Dermis blood vessel endothelial cell (primary cell): ENCODE measurements at regions not wholly inside any gene's neighbourhood (a gene's known extent, or its start where the extent isn't known, plus 50 kb on each side); places are given as distances from the start of the nearest gene placed in this dataset.
A peak's percentile ranks its signal among the peaks of the same experiment; 100 is the strongest.

Experiments used
- DNase-seq: peaks from one replicate; pipeline ENCODE4 v3.0.0; 2010

DNA sequence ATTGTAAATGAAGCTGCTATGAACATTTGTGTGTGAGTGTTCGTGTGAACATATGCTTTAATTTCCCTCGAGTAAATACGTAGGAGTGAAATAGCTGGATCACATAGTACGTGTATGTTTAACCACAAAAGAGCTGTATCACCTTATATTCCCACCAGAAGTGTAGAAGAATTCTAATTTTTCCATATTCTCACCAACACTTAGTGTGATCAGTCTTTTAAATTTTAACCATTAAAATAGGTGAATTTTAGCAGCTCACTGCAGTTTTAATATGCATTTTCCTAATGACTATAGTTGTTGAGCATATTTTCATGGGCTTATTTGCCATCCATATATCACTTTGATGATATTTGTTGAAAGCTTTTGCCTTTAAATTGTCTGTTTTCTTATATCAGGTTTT lies 741.2 kb downstream of the PTPRU start:
- DNase-seq = no peak

DNA sequence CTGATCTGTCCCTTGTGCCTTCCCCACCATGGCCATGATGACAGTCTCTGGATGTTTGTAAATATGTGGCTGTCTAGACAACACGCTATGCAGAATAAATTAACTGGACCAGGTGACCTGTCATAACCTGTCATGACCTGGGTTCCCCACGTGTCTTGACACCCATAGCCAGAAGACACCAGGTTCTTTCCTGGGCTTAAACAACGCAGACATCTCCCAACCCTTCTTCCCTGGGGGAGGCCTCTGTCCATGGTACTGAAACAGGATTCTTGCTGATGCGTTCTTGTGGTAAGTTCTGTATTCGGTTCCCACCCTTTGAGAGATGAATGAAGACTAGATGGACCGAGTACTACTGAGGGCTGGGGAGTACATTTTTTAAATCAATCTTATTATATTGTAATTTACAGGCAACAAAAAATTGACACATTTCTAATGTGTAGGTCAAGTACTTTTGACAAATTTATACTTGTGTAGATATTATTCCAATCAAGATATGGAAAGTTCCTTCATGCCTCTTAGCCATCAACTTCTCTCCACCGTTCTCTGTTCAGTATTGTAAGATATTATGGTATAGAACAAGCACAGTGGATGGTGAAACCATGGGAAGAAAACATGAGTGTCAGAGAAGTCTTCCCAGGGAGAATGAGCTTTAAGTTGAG lies 738.8 kb downstream of the PTPRU start:
- peak; percentile 73 for DNase-seq

DNA sequence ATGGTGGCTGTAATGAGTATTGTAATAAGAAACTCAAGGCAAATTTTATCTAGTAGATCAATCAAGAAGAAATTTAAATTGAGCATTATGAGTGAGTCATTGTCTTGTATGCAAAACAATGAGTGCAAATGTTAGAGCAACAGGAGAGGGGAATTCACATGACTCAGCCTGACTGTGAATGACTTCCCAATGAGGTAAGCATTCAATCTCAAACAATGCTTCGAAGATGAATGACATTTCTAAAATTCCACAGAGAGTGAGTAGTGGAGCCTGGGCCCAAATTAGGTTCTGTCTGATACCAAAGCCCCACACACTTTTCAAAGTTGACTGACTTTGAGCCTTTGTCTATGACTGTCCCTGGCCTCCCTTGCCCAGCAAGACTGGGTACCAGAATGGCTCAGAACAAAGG lies 738.0 kb downstream of the PTPRU start:
- peak; percentile 92 for DNase-seq

DNA sequence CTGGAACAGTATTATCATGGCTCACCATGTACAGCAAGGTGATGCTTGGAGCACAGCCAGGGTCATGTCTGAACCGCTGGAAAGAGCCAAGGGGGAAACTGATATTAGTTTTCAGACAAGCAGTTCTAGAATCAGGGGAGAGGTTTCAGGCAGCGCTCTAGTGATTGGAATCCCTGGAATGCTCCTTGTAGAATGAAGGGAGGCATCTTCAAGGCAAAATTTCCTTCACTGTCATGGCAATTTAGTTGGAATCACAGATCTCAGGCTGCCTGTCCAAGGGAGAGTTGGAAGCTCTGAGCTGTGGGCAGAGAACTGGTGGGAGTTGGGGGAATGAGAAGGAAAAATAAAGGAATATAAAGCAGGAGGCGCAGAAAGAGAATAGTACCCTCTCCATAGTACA lies 737.1 kb downstream of the PTPRU start:
- DNase-seq = no peak

GRCh38 chr1:29972421-29973053 lies 736.2 kb downstream of the PTPRU start:
- no peak for DNase-seq

GRCh38 chr1:29971703-29972102 lies 735.4 kb downstream of the PTPRU start:
- DNase-seq = no peak

GRCh38 chr1:29970747-29971325 lies 734.5 kb downstream of the PTPRU start:
- no peak for DNase-seq

DNA sequence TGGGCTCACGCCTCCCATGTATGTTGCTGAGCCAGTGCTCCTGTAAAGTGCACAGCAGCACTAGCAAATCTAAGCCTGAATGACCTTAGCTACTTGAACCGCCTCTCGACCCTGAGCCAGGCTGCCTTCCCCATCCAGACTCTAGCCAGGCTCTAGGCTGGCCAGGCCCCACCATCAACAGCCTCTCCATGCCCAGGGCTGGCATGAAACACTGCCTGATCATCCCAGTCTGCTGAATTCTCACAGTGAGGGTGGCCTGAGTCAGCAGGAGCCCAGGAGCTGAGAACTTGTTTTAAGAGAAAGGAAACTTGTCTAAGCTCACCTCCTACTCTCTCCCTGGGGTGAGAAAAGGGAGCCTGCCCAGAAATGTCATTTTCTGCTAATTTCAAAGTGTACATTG lies 733.3 kb downstream of the PTPRU start:
- DNase-seq = no peak

- no peak for DNase-seq
Measured at GRCh38 chr1:29967261-29967660, 730.9 kb downstream of the PTPRU start.

GRCh38 chr1:29966526-29967045 lies 730.3 kb downstream of the PTPRU start:
- DNase-seq = no peak

DNA sequence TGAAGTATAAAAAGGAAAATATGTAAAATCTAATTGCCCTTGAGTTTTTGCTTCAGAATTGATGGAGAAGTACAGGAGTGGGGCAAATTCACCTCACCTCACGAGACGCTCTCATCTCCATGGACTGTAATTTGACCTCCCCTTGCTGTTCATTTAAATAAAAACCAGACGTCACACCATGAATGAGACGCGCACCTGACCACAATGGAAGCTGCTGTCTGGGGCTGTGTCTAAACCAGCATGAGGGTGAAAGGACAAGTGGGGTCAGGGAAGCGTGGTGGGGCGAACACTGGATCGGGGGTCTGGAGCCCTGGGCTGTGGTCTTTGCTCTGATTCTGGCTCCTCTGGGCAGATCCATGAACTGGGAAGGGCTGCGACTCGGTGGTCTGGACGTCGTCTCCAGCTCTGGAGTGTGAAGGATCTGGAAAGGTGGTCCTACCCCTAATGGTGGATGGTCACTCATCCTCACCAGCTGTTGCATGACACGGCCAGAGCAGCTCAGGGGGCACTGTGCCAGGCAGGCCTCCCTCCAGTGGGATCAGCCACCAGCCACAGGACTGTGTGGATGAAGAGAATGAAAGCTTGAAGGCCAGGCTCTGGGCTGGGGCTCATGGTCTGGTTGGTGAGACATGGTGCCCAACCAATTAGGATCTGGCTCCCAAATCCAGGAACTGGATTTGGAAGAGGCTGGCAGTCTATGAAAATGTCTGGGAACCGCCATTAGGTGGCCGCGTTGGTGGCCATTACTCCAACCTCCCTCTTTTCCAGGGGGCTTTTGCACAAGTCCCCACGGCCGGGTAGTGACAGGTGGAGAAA lies 728.6 kb downstream of the PTPRU start:
- DNase-seq = no peak

- no peak for DNase-seq
Measured at GRCh38 chr1:29963946-29964345, 727.6 kb downstream of the PTPRU start.

GRCh38 chr1:29962831-29963247 lies 726.5 kb downstream of the PTPRU start:
- no peak for DNase-seq

- no peak for DNase-seq
Measured at GRCh38 chr1:29962336-29962735, 726.0 kb downstream of the PTPRU start.

DNA sequence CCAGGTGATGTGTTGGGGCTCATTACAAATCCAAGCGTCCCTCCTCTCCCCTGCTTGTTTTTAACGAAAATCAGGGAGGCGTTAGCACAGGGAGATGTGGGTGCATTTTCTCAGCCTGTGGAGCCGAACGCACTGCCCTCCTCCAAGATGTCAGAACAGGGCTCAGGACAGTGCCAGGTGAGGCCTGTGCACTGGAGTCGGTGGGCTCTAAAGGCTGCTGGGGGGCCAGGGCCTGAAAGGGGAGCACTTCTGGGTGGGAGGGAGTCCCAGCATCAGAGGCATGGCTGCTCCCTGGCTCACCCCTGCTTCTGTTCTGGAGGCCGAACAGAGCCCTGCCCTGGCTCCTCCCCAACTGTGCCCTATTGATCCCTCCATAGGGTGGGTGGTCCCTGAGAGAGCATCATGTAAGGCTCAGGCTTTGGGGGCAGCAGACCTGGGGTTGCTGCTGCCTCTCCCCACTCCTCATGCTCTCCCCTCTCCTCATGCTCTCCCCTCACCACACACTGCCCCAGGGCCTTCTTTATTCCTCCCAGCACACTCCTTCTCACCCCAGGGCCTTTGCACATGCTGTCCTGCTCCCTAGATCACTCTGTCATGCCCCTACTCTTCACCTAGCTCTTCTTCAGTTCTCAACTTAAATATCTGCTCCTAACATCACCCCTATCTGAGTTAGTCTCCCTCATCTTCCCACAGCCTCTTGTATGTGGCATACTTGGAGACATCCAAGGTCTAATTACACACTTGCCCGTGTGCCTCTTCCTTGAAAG lies 725.2 kb downstream of the PTPRU start:
- no peak for DNase-seq

DNA sequence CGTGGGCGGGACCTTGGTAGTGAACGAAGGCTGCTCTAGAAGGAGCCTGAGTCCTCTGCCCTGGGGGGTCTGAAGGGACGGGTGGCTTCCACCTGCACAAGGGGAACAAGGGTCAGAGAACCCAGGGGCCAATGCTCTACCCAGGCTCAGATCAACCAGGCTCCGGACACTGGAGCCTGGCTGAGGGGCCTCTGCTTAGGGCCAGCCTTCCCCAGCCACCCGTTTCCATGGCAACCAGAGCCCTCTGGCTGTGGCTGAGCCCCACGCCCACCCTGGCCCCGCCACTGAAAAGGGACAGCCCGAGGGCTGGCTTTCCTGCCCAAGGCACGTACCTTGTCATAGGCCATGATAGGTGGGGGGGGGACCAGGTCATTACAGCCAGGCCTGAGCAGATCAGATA lies 724.6 kb downstream of the PTPRU start:
- no peak for DNase-seq

GRCh38 chr1:29960156-29960755 lies 723.9 kb downstream of the PTPRU start:
- DNase-seq = no peak

DNA sequence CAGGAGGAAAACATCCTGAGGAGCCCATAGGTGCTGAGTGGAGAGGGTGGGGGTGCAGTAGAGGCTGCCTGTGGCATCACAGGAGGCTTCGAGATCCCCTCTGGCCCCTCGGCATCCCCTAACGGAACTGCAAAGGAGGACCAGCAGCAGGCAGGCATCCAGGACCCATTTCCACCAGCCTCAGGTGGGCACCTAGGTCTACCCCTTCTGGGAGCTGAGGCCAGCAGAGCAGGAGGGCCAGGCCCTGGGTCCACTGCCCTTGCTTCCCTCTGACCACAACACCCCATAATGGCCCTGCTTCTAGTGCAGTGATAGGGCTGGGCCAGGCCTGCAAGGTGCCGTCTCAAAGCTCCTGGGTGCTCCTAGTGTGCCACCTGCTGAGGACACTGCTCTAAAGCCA lies 723.0 kb downstream of the PTPRU start:
- no peak for DNase-seq

DNA sequence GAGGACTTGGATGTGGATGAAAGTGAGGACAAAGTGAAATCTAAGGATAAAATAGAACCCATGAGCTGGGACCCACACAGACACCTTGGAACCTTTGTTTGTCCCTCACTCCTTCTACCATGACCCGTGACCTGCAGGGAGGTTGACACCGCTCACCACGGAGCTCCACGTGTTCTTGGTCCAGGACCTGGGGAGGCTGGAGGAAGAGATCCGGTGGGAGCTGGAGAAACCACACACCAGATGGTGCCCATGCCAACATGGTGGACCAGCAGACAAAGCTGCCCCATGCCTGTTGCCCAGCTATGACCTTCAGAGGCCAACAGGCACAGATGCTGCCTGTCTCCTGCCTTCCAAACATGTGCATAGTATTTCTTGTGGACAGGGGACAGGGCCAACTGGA lies 721.9 kb downstream of the PTPRU start:
- no peak for DNase-seq

- no peak for DNase-seq
Measured at GRCh38 chr1:29956349-29957030, 720.2 kb downstream of the PTPRU start.

DNA sequence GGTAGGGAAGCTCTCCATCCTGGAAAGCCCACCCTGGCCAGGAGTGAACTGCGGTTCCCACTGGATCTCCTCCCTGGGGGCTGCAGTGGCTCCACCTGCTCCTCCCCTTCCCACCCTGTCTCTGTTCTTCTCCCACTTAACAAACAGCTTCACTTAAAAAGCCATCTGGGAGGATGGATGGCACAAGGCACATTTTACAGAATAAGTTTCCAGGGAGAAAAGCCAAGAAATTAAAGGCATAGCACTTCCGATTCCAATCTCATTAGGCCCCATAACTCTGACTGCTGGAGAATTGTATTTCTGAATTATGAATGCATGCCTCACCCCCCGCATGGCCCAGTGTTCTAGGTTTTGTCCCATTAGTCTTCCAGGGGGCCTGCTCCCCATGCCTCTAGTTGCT lies 718.3 kb downstream of the PTPRU start:
- no peak for DNase-seq
